ENCODE measurements at regions not wholly inside any gene's neighbourhood (a gene's known extent, or its start where the extent isn't known, plus 50 kb on each side); places are given as distances from the start of the nearest gene placed in this dataset.

DNA sequence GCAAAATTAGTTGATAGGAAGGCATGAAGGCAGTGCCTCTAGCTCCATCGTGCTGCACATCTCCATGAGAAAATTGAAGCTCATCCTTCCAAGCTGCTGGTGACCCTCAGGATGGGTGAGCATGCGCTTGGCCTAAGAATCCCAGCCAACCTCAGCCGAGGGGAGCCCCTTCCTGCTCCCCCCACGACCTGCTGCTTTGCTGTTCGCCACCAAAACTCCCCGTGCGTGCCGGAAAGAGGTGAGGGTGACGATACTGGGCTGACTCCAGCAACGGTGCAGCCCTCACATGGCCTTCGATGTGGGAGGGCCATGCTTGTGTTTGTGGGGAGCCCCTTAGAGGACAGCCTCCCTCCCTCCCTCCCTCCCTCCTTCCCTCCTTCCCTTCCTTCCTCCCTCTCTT is 660.9 kb downstream of the BRD1 start:
- no peak for TF ChIP-seq POLR2AphosphoS5 (IDR thresholded peaks at IDR 0.05; ENCODE audit: low read depth)
- TF ChIP-seq, protein P1, sequence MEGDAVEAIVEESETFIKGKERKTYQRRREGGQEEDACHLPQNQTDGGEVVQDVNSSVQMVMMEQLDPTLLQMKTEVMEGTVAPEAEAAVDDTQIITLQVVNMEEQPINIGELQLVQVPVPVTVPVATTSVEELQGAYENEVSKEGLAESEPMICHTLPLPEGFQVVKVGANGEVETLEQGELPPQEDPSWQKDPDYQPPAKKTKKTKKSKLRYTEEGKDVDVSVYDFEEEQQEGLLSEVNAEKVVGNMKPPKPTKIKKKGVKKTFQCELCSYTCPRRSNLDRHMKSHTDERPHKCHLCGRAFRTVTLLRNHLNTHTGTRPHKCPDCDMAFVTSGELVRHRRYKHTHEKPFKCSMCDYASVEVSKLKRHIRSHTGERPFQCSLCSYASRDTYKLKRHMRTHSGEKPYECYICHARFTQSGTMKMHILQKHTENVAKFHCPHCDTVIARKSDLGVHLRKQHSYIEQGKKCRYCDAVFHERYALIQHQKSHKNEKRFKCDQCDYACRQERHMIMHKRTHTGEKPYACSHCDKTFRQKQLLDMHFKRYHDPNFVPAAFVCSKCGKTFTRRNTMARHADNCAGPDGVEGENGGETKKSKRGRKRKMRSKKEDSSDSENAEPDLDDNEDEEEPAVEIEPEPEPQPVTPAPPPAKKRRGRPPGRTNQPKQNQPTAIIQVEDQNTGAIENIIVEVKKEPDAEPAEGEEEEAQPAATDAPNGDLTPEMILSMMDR (IDR thresholded peaks at IDR 0.05; ENCODE audit: insufficient read depth, low read length): no peak

Measured in HL-60 (cell line).